Suprapubic skin (tissue), 4 donors: ENCODE measurements at regions not wholly inside any gene's neighbourhood (a gene's known extent, or its start where the extent isn't known, plus 50 kb on each side); places are given as distances from the start of the nearest gene placed in this dataset.

Source experiments
- POLR2A ChIP-seq, 2 donors: fragments of 450-650 bp; IDR thresholded peaks; one replicate each; pipeline ENCODE4 v1.6.1; 2017; ENCODE audit warnings: antibody characterized with exemption in 2 of 2, mild to moderate bottlenecking in 2 of 2, moderate library complexity in 2 of 2
- POLR2AphosphoS5 ChIP-seq, 3 donors: sonication (generic); formaldehyde crosslinking; IDR thresholded peaks; one replicate each; pipeline ENCODE4 v1.6.1; 2017; ENCODE audit warnings: antibody characterized with exemption in 3 of 3

DNA sequence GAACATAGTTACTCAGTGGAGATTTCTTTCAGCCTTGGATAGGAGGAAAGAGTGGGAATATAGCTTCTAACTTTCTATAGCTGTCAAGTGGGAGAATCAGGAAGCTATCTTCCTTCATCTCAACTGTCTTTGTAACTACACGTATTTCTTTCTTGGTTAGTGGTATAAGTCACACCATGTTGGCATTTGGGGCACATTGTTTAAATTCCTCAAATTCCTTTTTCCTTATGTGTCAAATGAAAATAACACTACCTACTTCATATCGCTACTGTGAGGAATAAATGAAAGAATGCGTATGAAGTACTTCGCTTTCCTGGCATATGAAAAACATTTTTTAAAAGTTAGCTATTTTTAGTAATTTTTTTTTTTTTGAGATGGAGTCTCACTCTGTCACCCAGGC, 1082.5 kb upstream of the WWC1 start:
- no peak for TF ChIP-seq POLR2AphosphoS5 (IDR thresholded peaks at IDR 0.05)
- no peak for TF ChIP-seq POLR2A (IDR thresholded peaks at IDR 0.05)
